Right ventricle myocardium superior (tissue), 1 donor: ENCODE measurements at regions not wholly inside any gene's neighbourhood (a gene's known extent, or its start where the extent isn't known, plus 50 kb on each side); places are given as distances from the start of the nearest gene placed in this dataset.
A peak's percentile ranks its signal among the peaks of the same experiment; 100 is the strongest.

Source experiments
- ATAC-seq: fragments of 200-7000 bp; cut with Tn5 transposase; one replicate; pipeline ENCODE4 v1.9.1; 2020; ENCODE audit warnings: mild to moderate bottlenecking; ENCODE audit not compliant: poor library complexity
- DNase-seq: peaks from one replicate; pipeline ENCODE4 v3.0.0-alpha.2; 2020
- intact Hi-C: fragments of 100-400 bp; cut with DNase I; formaldehyde crosslinking; loops from one replicate; pipeline ENCODE4 v1.11.2; 2022
- donor health status: DM: no; HTN: yes; CAD: no; lungs with severe emphysema.

DNA sequence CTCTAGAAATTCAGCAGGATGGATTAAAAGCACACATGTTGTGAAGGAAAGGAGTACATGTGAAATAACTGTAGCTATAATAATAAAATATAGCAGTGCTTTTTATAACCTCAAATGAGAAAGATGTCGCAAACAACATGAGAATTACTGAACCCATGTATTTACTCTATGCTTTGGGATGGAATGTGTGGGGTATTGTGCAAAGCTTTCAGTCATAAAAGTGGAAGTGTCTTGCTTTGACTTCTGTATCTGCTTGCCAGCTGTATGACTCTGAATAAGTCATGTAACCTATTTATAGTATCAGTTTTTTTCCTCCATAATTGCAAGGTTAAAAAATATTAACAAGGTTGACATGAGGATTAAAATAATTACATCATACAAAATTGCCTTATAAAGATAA lies 519.3 kb upstream of the CADM2 start:
- no peak for DNase-seq
- ATAC-seq, result no peak
- intact Hi-C loops, result no loop called here

DNA sequence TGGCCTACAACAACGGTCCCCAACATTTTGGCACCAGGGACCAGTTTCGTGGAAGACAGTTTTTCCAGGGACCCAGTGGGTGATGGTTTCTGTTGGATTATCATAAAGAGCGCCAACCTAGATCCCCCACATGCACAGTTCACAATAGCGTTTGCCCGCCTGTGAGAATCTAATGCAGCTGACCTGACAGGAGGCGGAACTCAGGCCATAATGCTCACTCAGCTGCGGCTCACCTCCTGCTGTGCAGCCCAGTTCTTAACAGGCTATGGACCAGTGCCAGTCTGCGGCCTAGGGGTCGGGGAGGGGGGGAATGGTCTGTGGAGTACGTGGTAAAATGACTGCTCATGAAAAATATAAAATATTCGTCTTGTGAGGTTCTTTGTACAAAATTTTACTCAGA lies 518.5 kb upstream of the CADM2 start:
- no peak for DNase-seq
- intact Hi-C loops, result no loop called here

DNA sequence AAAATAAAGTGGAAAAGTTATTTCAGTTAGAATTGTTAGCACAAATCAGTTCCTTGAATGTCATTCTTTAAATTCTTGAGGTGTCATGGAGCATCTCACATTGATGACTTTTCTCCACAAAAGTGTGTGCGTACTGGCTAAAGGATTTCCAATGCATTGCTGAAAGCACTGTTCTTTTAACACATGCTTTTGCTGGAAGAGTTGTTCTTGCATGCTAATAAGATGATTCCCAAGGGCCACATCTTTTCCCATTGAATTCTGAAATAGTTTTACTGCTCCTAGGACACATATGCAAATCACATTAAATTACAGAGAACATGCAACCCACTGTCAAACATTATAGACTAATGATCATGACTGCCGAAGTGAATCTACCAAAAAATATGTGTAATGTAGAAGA lies 516.3 kb upstream of the CADM2 start:
- intact Hi-C loops, result no loop called here
- DNase-seq, result no peak
- no peak for ATAC-seq

More for the DNA sequence above, 518.5 kb upstream of the CADM2 start:
- no peak for ATAC-seq

DNA sequence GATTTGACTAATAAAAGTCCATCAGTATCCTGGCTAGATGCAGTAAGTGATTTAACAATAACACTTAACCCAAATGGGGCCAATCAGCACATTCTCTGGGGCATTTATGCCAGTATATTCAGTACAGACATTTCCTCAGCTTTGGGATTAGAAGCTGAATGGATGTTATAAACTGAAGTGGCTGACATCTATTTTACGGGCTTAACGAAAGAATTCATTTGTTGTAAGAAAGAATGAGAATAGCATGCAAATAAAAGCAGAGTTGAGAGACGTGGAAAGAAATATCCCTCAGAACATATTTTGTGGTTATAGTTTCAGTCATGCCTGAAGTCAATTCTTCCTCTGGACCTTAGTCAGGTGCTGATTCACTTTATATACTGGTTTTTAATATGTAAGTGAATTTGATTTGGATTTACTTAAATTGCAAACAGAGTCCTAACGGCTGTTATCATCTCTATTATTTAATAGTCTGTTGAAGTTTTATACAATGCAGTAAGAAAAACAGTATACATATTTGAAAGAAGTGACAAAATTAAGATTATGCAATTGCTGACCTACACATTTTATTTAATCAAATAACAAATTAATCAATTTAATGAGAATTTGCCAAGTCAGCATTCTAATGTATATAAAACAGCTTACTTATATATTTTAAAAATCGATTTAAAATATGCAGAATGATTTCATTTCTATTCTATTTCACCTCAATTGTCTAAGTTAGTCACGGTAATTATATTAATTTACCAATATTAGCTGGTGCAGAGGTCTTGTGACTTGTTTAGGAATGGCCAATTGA lies 513.9 kb upstream of the CADM2 start:
- ATAC-seq (no peak), DNase-seq (no peak)
- intact Hi-C loops, result no loop called here

DNA sequence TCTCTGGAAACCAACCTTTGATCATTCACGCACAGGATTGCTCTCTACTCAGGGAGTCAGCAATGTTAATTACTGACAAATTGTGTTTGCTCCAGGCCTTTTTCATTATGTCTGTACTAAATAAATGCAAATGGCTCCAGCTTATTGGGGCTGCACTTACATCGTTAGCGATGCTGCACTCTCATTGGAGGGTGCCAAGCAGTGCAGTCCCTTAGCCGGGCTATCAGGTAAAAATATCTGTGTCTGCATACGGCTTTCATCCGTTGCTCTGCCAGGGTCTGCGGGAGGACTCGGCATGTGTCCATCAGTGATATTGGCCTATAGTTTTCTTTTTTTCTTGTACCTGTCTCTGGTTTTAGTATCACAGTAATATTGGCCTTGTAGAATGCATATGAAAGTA lies 471.5 kb upstream of the CADM2 start:
- no peak for DNase-seq
- intact Hi-C loops, result no loop called here
- ATAC-seq, result no peak

DNA sequence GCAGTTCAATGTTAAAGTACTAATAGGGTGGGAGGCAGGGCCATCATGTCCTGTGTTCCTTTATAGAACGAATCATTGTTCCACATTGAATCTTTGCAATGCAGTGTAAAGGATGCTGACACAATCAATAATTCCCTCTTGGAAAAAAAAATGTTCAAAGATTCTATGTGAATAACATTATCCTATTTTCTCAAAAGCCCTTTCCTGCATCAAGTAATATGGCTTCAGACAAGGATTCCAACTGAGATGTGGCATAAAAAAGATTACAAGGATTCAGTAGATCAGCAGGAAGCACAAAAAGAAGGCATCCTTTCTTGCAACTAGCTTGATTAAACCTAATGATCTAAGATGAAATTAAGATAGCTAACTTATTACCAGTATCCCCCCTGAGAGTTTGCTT lies 454.0 kb upstream of the CADM2 start:
- ATAC-seq (no peak), DNase-seq (no peak)

DNA sequence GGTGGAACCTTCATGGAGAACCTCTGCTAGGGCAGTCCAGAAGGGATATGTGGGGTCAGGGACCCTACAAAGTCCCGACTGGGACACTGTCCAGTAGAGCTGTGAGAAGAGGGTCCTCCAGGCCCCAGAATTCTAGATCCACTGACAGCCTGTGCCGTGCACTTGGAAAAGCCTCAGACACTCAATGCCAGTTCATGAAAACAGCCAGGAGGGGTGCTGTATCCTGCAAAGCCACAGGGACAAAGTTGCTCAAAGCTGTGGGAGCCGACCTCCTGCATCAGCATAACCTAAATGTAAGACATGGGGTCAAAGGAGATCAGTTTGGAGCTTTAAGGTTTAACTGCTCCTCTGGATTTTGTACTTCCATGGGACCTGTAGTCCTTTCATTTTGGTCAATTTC lies 448.8 kb upstream of the CADM2 start:
- no peak for ATAC-seq
- no peak for DNase-seq
- intact Hi-C loops, result no loop called here

More for the DNA sequence above, 454.0 kb upstream of the CADM2 start:
- intact Hi-C loops, result no loop called here

DNA sequence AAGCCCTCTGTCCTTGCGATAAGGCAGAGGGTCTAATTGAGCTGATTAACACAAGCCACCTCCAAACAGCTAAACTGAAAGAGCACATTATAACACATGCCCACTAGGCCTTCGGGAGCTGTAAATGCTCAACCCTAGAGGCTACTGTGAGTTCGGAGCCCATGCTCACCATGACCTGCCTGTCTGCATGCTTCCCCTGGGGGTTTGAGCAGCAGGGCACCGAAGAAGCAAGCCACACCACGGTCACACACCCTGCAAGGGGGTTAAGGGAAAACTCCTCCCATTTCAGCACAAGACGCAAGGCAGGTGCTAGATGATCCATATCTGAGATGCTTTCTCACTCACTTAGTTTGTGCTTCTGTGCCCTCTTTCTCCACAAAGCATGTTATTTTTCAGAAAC lies 435.9 kb upstream of the CADM2 start:
- intact Hi-C loops, result no loop called here
- DNase-seq (no peak), ATAC-seq (no peak)

DNA sequence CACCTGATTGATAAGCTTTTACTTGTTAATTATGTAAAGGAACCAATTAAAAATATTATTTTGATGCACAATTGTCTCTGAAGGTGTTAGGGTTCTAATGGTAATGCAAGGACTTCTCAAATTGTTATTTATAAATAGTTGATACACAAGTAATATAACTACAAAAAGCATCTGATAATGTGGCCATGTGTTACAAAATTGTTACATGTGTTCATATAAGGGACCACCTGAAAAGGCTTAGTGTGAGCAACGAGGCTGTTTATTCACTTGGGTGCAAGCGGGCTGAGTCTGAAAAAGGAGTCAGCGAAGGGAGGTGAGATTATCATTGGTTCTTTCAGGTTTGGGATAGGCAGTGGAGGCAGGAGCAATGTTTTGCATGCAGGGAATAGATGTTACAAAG lies 421.9 kb upstream of the CADM2 start:
- intact Hi-C loops, result no loop called here
- no peak for ATAC-seq
- no peak for DNase-seq

DNA sequence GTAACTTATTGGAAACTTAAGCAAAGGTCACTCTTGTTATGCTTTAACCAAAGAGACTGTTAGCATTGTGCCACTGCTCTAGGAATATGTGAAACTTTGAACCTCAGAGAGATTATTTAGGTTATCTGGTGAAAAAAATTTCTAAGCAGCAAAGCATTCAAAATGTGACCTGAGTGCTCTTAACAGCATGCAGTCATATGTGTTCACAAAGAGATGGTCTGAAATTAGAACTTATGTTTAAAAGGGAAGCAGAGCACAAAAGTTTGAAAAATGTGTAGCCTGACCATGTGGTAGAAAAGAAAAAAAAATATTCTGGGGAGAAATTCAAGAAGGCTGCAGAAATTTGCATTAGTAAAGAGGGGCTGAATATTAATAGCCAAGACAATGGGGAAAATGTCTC lies 420.2 kb upstream of the CADM2 start:
- DNase-seq (no peak), ATAC-seq (no peak)
- intact Hi-C loops, result no loop called here

DNA sequence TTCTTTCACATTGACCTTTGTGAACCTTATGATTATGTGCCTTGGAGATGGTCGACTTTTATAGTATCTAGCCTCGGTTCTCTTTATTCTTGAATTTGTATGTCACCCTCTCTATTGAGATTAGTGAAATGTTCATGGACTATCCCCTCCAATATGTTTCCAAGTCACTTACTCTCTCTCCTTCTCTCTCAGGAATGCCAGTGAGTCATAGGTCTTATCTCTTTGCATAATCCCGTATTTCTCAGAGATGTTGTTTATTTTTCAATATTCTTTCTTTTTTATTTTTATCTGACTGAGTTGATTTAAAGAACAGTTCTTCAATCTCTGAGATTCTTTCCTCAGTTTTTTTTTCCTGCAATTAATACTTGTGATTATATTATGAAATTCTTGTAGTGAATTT lies 411.6 kb upstream of the CADM2 start:
- intact Hi-C loops, result loop anchor here (10.0 kb wide), 1 partner anchor 1028 kb away; no protein-coding TSS in a partner anchor
- DNase-seq (no peak), ATAC-seq (no peak)

DNA sequence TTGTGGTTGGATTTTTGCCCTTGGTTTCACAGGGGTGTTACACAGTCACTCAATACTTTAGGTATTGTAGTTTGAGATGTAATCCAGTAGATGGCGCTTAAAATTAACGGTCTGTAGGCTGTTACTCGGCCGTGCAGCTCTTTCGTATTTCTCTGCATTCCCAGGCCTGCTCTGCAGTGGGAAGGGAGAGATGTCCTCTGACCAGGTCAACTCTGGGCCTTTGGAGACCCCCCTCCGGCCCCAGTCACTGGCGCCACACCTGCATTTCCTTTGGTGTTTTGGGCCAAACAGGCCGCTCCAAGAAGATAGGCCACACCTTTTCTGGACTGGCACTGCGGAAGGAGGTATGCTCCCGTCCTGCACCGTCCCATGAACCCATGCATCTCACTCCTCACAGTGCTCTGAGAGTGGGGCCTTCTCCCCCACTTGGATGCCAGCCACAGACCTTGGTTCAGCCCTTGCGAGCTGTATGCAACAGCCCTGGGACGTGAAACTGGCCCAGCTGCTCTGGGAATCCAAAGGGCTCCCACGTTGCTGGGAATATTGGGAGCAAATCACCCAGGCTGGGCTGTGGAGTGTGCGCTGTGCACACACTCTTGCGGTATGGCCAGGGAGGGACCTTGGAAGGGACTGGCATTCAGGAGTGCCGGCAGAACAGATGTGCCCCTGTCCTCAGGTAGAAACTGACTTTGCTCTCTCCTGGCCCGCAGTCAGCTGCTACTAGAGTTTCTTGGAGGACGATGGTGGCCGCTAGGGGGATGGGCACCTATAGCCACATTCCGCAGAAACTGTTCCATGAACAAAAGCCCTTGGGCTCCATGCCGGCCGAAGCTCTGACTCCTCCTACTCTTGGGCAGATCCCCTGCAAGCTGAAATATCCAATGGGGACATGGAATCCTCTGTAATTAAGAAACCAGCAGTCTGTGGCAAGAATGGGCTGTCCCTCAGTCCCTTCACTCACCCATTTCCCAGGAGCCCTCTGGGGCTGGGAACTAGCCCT lies 410.5 kb upstream of the CADM2 start:
- intact Hi-C loops, result loop anchor here (10.0 kb wide), 1 partner anchor 1027 kb away; no protein-coding TSS in a partner anchor
- DNase-seq, result peak; percentile 44
- peak; percentile 87 for ATAC-seq

DNA sequence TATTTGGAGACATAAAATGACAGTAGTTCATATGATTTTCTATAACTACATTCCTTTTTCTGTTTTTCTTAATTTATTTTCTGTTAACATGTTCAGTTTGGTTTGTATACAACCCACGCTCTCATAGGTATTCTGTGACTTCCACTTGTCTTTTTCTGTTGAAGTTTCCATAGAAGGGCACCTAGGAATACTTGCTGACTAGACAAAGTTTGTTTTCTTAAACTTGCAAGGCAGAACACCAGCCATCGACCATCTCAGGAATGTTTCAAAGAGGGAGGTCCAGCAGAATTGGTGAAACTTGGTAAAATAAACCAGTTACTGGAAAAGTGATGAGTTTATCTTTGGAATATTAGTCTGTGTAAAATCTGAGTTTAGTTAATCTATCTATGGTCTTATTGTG lies 403.2 kb upstream of the CADM2 start:
- ATAC-seq (no peak), DNase-seq (no peak)
- intact Hi-C loops, result no loop called here

DNA sequence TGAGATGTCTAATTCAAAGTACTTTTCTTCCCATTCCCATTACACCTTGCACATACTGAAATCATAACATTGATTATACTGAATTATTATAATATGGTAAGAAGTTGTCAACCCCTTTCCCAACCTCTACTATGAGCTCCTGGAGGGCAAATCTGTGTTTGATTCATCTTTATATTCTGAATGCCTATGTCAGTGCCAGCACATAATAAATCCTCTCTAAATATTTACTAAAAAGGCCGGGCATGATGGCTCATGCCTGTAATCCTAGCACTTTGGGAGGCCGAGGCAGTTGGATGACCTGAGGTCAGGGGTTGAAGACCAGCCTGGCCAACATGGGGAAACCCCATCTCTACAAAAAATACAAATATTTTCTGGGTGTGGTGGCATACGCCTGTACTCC lies 392.5 kb upstream of the CADM2 start:
- intact Hi-C loops, result no loop called here
- ATAC-seq (no peak), DNase-seq (no peak)

DNA sequence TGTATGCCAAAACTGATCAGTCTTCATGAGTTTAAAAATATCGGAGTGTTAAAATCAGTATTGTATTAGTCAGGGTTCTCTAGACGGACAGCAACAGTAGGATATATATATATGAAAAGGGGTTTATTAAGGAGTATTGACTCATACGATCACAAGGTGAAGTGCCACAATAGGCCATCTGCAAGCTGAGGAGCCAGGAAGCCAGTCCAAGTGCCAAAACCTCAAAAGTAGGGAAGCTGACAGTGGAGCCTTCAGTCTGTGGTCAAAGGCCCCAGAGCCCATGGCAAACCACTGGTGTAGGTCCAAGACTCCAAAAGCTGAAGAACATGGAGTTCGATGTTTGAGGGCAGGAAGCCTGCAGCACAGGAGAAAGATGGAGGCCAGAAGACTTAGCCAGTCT lies 391.0 kb upstream of the CADM2 start:
- ATAC-seq, result no peak
- DNase-seq, result no peak
- intact Hi-C loops, result no loop called here

DNA sequence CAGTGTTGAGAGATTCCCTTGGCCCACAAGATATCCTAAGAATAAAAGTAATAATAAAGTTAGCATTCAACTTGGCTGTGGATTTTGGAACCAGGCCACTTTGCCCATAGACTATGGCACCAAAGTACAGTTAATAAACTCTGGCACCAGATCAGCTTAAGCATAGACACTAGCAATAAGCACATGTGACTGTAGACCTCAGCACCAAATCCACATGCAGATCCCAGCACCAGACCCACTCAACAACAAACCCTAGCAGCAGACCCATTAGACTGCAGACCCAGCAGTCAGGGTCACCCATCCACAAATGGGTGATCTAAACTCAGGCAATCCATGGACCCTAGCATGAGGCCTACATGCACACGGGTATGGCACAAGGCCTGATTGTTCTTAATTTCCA lies 384.8 kb upstream of the CADM2 start:
- no peak for DNase-seq
- intact Hi-C loops, result no loop called here
- no peak for ATAC-seq

DNA sequence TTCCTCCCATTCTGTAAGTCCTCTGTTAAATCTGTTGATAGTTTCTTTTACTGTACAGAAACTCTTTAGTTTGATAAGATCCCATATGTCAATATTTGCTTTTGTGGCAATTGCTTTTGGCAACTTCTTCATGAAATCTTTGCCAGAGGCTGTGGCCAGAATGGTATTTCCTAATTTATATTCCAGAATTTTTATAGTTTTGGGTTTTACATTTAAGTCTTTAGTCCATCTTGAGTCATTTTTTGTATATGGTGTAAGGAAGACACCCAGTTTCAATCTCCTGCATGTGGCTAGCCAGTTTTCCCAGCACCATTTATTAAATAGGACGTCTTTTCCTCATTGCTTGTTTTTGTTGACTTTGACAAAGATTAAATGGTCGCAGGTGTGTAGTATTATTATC lies 372.4 kb upstream of the CADM2 start:
- no peak for DNase-seq
- no peak for ATAC-seq
- intact Hi-C loops, result no loop called here

DNA sequence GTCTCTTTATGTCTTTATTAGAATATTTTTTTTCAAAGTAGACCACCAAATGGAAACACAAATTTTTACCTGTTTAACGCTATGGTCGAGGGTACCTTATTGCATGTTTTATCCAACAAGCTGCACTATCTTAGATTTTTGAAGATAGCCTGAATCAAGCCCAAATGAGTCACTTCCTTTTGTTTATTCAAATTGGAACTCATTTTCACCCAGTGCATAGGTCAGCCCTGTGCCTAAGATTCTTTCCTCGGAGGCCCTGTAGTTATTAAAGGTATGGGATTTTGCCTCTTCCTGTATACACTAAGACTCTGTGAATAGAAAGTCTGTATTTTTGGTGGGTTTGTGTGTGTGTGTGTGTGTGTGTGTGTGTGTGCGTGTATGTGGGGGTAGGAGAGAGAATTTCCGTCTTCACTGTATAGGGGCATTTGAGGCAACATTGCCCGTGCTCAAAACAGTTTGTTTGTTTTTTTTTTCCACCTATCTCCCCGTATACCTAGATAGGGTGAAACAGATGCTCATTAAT lies 358.0 kb upstream of the CADM2 start:
- DNase-seq, result no peak
- ATAC-seq, result no peak
- intact Hi-C loops, result no loop called here

DNA sequence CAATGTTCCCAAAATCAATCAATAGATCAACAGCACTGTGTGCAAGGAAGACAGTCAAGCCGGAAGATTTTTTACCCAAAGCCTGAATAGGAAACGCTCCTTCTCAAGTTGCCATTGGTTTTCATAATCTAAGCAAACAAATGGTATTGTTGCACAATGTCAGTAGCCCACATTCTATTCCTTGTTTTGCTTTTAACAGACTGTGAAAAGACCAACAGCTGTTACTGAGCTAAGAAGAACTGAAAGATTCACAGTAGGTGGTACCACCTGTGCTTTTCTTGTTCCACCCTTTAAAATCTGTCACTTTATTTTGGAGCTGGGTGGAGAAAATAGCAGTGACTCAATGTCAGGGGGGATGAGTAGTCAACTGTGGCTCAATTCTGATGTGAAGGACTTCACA lies 357.5 kb upstream of the CADM2 start:
- intact Hi-C loops, result no loop called here
- no peak for DNase-seq
- ATAC-seq, result no peak

DNA sequence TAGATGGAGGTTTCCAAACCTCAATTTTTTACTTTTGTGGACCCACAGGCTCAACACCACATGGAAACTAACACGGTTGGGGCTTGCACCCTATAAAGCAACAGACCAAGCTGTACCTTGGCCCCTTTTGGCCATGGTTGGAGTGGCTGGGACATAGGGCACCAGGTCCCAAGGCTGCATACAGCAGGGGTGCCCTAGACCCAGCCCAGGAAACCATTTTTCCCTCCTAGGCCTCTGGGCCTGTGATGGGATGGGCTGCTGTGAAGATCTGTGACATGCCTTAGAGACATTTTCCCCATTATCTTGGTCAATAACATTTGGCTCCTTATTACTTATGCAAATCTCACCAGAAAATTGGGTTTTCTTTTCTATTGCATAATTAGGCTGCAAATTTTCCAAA lies 337.0 kb upstream of the CADM2 start:
- DNase-seq (no peak), ATAC-seq (no peak)
- intact Hi-C loops, result no loop called here
